GM23338 (cell line): ENCODE measurements at regions not wholly inside any gene's neighbourhood (a gene's known extent, or its start where the extent isn't known, plus 50 kb on each side); places are given as distances from the start of the nearest gene placed in this dataset.

Source experiments
- ATAC-seq: fragments of 200-7000 bp; cut with Tn5 transposase; 3 replicates; pipeline ENCODE4 v1.9.1; 2020
- DNase-seq: peaks from one replicate; pipeline ENCODE4 v3.0.0-alpha.2; 2015; ENCODE audit warnings: low spot score
- H2AFZ ChIP-seq: fragments of 200-600 bp; sonication (generic); 2 replicates; pipeline ENCODE4 v1.8.0; 2016; ENCODE audit warnings: antibody characterized with exemption, mild to moderate bottlenecking, moderate library complexity
- H3F3A ChIP-seq: fragments of 200-600 bp; sonication (generic); replicated peaks from 2 replicates; pipeline ENCODE4 v1.8.0; 2017; ENCODE audit warnings: antibody characterized with exemption, mixed run types, low read depth
- H3K27ac ChIP-seq: fragments of 200-600 bp; sonication (generic); 2 replicates; pipeline ENCODE4 v1.6.1; 2016; ENCODE audit warnings: low read depth
- H3K27me3 ChIP-seq: fragments of 200-600 bp; sonication (generic); 2 replicates; pipeline ENCODE4 v1.8.0; 2016; ENCODE audit warnings: mild to moderate bottlenecking, mixed run types, moderate library complexity; ENCODE audit not compliant: insufficient read depth
- H3K36me3 ChIP-seq: fragments of 200-600 bp; sonication (generic); 2 replicates; pipeline ENCODE4 v1.8.0; 2016; ENCODE audit warnings: mild to moderate bottlenecking; ENCODE audit not compliant: insufficient read depth
- H3K4me1 ChIP-seq: fragments of 200-600 bp; sonication (generic); 2 replicates; pipeline ENCODE4 v1.8.0; 2016; ENCODE audit warnings: mild to moderate bottlenecking, moderate library complexity; ENCODE audit not compliant: insufficient read depth
- H3K4me2 ChIP-seq: fragments of 200-600 bp; sonication (generic); 2 replicates; pipeline ENCODE4 v1.7.1; 2017; ENCODE audit warnings: mixed run types
- H3K4me3 ChIP-seq: fragments of 200-600 bp; sonication (generic); 2 replicates; pipeline ENCODE4 v1.6.1; 2016; ENCODE audit warnings: mixed run types
- H3K79me2 ChIP-seq: fragments of 200-600 bp; sonication (generic); replicated peaks from 2 replicates; pipeline ENCODE4 v1.8.0; 2017; ENCODE audit warnings: mild to moderate bottlenecking; ENCODE audit not compliant: insufficient read depth
- H3K9me2 ChIP-seq: fragments of 200-600 bp; sonication (generic); 2 replicates; pipeline ENCODE4 v1.8.0; 2017; ENCODE audit not compliant: insufficient read depth
- H4K20me1 ChIP-seq: fragments of 200-600 bp; sonication (generic); replicated peaks from 2 replicates; pipeline ENCODE4 v1.8.0; 2017; ENCODE audit warnings: mild to moderate bottlenecking; ENCODE audit not compliant: insufficient read depth
- H3K27ac Mint-ChIP-seq: 2 replicates; pipeline ENCODE4 v1.8.0; 2020; ENCODE audit warnings: inconsistent platforms, mild to moderate bottlenecking, moderate library complexity, mixed read lengths
- H3K27me3 Mint-ChIP-seq: 3 replicates; pipeline ENCODE4 v1.8.0; 2022; ENCODE audit warnings: low read depth, mild to moderate bottlenecking, moderate library complexity, mixed read lengths, inconsistent platforms; ENCODE audit not compliant: insufficient read depth, poor library complexity
- H3K36me3 Mint-ChIP-seq: 3 replicates; pipeline ENCODE4 v1.8.0; 2021; ENCODE audit warnings: low read depth, mild to moderate bottlenecking, inconsistent platforms, moderate library complexity, mixed read lengths
- H3K4me1 Mint-ChIP-seq: 3 replicates; pipeline ENCODE4 v1.8.0; 2020; ENCODE audit warnings: mild to moderate bottlenecking, inconsistent platforms, mixed read lengths
- H3K4me3 Mint-ChIP-seq: 3 replicates; pipeline ENCODE4 v1.8.0; 2021; ENCODE audit warnings: moderate library complexity, mild to moderate bottlenecking, inconsistent platforms, mixed read lengths
- H3K9me3 Mint-ChIP-seq: 3 replicates; pipeline ENCODE4 v1.8.0; 2020; ENCODE audit warnings: moderate library complexity, mild to moderate bottlenecking, inconsistent platforms, mixed read lengths
- CREB1 ChIP-seq: fragments of 250-450 bp; sonication (Bioruptor Pico); IDR thresholded peaks from 2 replicates; pipeline ENCODE4 v1.5.0; 2020; ENCODE audit warnings: low read depth, mild to moderate bottlenecking, moderate library complexity
- ETS1 ChIP-seq: IDR thresholded peaks from 2 replicates; pipeline ENCODE4 v1.6.1; 2016; ENCODE audit warnings: antibody characterized with exemption
- EZH2 ChIP-seq: fragments of 200-600 bp; sonication (generic); IDR thresholded peaks from one replicate; pipeline ENCODE4 v1.8.0; 2017; ENCODE audit warnings: antibody characterized with exemption, mild to moderate bottlenecking, low read depth; ENCODE audit not compliant: unreplicated experiment
- EZH2phosphoT487 ChIP-seq: fragments of 200-600 bp; sonication (generic); IDR thresholded peaks from one replicate; pipeline ENCODE4 v1.8.1; 2018; ENCODE audit warnings: antibody characterized with exemption; ENCODE audit not compliant: unreplicated experiment
- NANOG ChIP-seq: IDR thresholded peaks from 2 replicates; pipeline ENCODE4 v1.6.1; 2016; ENCODE audit warnings: antibody characterized with exemption, borderline replicate concordance
- POLR2AphosphoS5 ChIP-seq: IDR thresholded peaks from 2 replicates; pipeline ENCODE4 v1.6.1; 2016; ENCODE audit warnings: antibody characterized with exemption, low read depth
- STAT1 ChIP-seq: IDR thresholded peaks from one replicate; pipeline ENCODE4 v1.6.1; 2016; ENCODE audit warnings: antibody characterized with exemption; ENCODE audit not compliant: unreplicated experiment
- ZNF114 ChIP-seq: fragments of 250-450 bp; sonication (Bioruptor Pico); IDR thresholded peaks from 2 replicates; pipeline ENCODE4 v1.5.0; 2020; ENCODE audit warnings: mild to moderate bottlenecking, moderate library complexity
- ZNF331 ChIP-seq: fragments of 250-450 bp; sonication (Bioruptor Pico); IDR thresholded peaks from 2 replicates; pipeline ENCODE4 v1.5.0; 2020; ENCODE audit warnings: low read depth, mild to moderate bottlenecking, moderate library complexity
- ZNF462 ChIP-seq: fragments of 250-450 bp; sonication (Bioruptor Pico); IDR thresholded peaks from 2 replicates; pipeline ENCODE4 v1.5.0; 2020; ENCODE audit warnings: mild to moderate bottlenecking, moderate library complexity

DNA sequence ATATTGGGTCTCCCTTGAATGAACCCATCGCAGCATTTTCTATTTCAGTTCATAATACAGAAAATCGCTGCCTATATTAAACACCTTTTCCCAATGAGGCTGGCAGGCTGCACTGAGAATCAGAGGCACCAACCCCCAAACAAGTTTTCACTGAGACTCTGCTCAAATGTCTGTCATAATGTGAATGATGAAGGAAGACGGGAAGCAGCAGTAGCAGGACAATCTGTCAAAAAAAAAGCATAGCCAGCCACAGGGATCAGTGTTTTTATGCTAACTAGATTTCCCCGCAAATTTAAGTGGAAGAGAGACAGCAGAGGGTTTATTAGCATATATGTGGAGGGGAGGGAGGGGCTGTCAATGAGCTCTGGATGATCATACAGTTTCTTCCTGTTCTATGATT, 162.7 kb upstream of the PDE4D start (continued):
- TF ChIP-seq ZNF462, result no peak

DNA sequence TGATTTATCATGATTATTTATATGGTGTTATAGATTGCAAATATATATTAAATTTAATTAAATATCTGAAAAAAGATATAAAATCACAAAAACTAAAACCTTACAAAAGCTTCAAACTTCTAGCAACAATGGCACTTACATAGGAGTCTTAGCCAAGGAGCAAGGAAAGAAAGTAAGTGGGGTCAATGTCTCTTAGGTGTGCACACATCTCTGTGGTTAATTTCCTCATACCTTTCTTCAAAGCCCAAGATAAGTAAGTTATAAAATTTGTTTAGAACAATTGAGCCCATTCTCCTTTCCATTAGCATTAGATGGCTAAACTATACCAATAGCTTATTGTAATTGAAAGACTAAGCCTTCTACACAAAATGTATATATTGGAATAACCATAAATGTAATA, 161.6 kb upstream of the PDE4D start:
- Mint-ChIP-seq H3K27me3 (no peaks in the 10 kb centered on the region), H3K4me1 (peaks cover 3% of the 10 kb centered on the region; the same call in 1 of the 3 replicates), H3K27ac (no peak overlapping the region), H3K9me3 (peaks cover 19% of the 10 kb centered on the region), H3K36me3 (peaks cover 11% of the 10 kb centered on the region; the same call in 2 of the 3 replicates), H3K4me3 (no peak overlapping the region)
- no peaks in the 10 kb centered on the region for H3K36me3 ChIP-seq
- no peaks in the 10 kb centered on the region for H4K20me1 ChIP-seq
- no peaks in the 10 kb centered on the region for H3K9me2 ChIP-seq
- H3F3A ChIP-seq, result no peaks in the 10 kb centered on the region
- no peak for DNase-seq
- no peak overlapping the region for H3K4me3 ChIP-seq
- H2AFZ ChIP-seq, result no peak overlapping the region
- no peaks in the 10 kb centered on the region for H3K4me1 ChIP-seq
- no peak overlapping the region for H3K4me2 ChIP-seq
- no peaks in the 10 kb centered on the region for H3K27me3 ChIP-seq
- no peak overlapping the region for H3K27ac ChIP-seq
- no peaks in the 10 kb centered on the region for H3K79me2 ChIP-seq
- no peak for ATAC-seq
- TF ChIP-seq POLR2AphosphoS5 (no peak), ZNF331 (no peak), ZNF462 (no peak), STAT1 (no peak), ZNF114 (no peak), EZH2phosphoT487 (no peak), ETS1 (no peak), CREB1 (CRISPR knock-in tag) (no peak), EZH2 (no peak), NANOG (no peak)
